ENCODE measurements at regions not wholly inside any gene's neighbourhood (a gene's known extent, or its start where the extent isn't known, plus 50 kb on each side); places are given as distances from the start of the nearest gene placed in this dataset.

DNA sequence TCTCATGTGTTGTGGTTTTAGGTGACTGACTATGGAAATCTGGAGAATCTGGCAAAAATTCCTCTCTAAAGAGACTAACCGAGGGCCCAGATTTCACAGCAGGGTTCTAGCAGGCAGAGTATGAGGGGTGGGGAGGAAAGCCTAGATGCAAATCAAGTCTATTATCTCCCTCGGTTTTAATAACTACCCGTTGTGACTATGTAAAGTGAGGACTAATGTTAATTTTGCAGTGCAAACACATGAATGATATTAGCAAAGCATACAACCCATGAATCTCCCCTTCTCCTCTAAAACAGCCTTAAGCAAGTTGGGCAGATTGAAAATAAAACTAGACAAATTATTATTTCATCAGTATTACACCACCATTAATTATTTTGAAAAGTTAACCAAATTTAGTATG is 131.4 kb downstream of the SLITRK2 start:
- Histone ChIP-seq H3K9me2 (ENCODE audit: insufficient read depth) (no peaks in the 10 kb centered on the region; the same call in 1 of the 2 replicates), H3K36me3 (ENCODE audit: low read depth) (no peaks in the 10 kb centered on the region), H3K27ac (no peak overlapping the region), H3K27me3 (ENCODE audit: insufficient read depth, low read depth) (no peaks in the 10 kb centered on the region), H3K79me2 (ENCODE audit: low read depth) (no peaks in the 10 kb centered on the region), H3F3A (ENCODE audit: insufficient read depth, low read depth) (no peaks in the 10 kb centered on the region), H4K20me1 (ENCODE audit: insufficient read depth) (no peaks in the 10 kb centered on the region), H3K9me3 (ENCODE audit: insufficient read depth, low read depth) (no peaks in the 10 kb centered on the region), H3K4me3 (no peak overlapping the region), H3K4me1 (replicated peaks; ENCODE audit: insufficient read depth) (no peaks in the 10 kb centered on the region), H3K4me2 (no peak overlapping the region), H2AFZ (no peak overlapping the region)
- intact Hi-C loops (cut with micrococcal nuclease; ENCODE audit: unreplicated experiment), result no loop called here
- no TSS peak for BruUV-seq (replicated peaks)
- TF ChIP-seq, protein P1, sequence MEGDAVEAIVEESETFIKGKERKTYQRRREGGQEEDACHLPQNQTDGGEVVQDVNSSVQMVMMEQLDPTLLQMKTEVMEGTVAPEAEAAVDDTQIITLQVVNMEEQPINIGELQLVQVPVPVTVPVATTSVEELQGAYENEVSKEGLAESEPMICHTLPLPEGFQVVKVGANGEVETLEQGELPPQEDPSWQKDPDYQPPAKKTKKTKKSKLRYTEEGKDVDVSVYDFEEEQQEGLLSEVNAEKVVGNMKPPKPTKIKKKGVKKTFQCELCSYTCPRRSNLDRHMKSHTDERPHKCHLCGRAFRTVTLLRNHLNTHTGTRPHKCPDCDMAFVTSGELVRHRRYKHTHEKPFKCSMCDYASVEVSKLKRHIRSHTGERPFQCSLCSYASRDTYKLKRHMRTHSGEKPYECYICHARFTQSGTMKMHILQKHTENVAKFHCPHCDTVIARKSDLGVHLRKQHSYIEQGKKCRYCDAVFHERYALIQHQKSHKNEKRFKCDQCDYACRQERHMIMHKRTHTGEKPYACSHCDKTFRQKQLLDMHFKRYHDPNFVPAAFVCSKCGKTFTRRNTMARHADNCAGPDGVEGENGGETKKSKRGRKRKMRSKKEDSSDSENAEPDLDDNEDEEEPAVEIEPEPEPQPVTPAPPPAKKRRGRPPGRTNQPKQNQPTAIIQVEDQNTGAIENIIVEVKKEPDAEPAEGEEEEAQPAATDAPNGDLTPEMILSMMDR (conservative IDR thresholded peaks at IDR 0.05), result no peak
- no peak for TF ChIP-seq EZH2 (IDR thresholded peaks at IDR 0.05; ENCODE audit: low read depth)
- CTCF ChIA-PET, result no interaction called here
- DNase-seq, result no peak
- POLR2A ChIA-PET (ENCODE audit: unreplicated experiment), result no interaction called here

DNA sequence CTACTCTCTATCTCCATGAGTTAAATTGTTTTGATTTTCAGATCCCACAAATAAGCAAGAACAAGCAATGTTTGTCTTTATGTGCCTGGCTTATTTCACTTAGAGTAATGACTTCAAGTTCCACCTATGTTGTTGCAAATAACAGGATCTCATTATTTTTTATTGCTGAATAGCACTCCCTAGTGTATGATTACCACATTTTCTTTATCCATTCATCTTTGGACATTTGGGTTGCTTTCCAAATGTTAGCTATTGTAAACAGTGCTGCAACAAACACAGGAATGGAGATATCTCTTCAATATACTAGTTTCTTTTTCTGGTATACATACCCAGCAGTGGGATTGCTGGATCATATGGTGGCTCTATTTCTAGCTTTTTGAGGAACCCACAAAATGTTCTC is 136.0 kb downstream of the SLITRK2 start:
- TF ChIP-seq, protein P1 (conservative IDR thresholded peaks at IDR 0.05), result no peak
- TF ChIP-seq EZH2 (IDR thresholded peaks at IDR 0.05; ENCODE audit: low read depth), result no peak
- H3K36me3 ChIP-seq (ENCODE audit: low read depth), result no peaks in the 10 kb centered on the region
- intact Hi-C loops (cut with micrococcal nuclease; ENCODE audit: unreplicated experiment), result no loop called here
- H3K27me3 ChIP-seq (ENCODE audit: insufficient read depth, low read depth), result no peaks in the 10 kb centered on the region
- H3K27ac ChIP-seq, result no peak overlapping the region
- no peaks in the 10 kb centered on the region for H3K79me2 ChIP-seq (ENCODE audit: low read depth)
- H3F3A ChIP-seq (ENCODE audit: insufficient read depth, low read depth), result no peaks in the 10 kb centered on the region
- H3K9me3 ChIP-seq (ENCODE audit: insufficient read depth, low read depth), result no peaks in the 10 kb centered on the region
- POLR2A ChIA-PET (ENCODE audit: unreplicated experiment), result no interaction called here
- H4K20me1 ChIP-seq (ENCODE audit: insufficient read depth), result no peaks in the 10 kb centered on the region
- H3K9me2 ChIP-seq (ENCODE audit: insufficient read depth), result no peaks in the 10 kb centered on the region; the same call in 1 of the 2 replicates
- no peak overlapping the region for H3K4me3 ChIP-seq
- H3K4me2 ChIP-seq, result no peak overlapping the region
- no peaks in the 10 kb centered on the region for H3K4me1 ChIP-seq (replicated peaks; ENCODE audit: insufficient read depth)
- no peak overlapping the region for H2AFZ ChIP-seq
- BruUV-seq (replicated peaks), result no TSS peak
- DNase-seq, result no peak
- CTCF ChIA-PET, result no interaction called here

DNA sequence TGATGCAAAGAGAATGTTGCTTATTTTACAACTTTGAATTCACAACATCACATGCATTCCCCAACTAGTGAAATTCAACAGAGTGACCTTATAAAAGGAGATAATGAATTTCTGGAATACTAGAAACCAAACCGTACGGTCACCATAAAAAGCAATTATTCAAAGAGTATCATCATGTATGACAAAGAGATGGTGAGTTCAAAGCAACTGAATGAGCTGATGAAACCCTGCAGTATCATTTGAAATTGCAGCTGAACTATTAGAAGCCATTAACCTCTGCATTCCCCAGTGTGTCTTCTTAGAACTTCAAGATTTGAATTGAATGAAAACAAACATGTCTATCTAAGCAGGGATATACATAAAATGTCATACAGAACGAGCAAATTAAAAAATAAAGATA is 172.4 kb downstream of the SLITRK2 start:
- Histone ChIP-seq H3K27ac (no peak overlapping the region), H3K79me2 (ENCODE audit: low read depth) (no peaks in the 10 kb centered on the region), H3K36me3 (ENCODE audit: low read depth) (no peaks in the 10 kb centered on the region), H3K9me2 (ENCODE audit: insufficient read depth) (no peaks in the 10 kb centered on the region), H3K9me3 (ENCODE audit: insufficient read depth, low read depth) (no peaks in the 10 kb centered on the region), H3K27me3 (ENCODE audit: insufficient read depth, low read depth) (no peaks in the 10 kb centered on the region), H3K4me3 (no peak overlapping the region), H2AFZ (no peak overlapping the region), H3F3A (ENCODE audit: insufficient read depth, low read depth) (no peaks in the 10 kb centered on the region), H3K4me1 (replicated peaks; ENCODE audit: insufficient read depth) (no peaks in the 10 kb centered on the region), H4K20me1 (ENCODE audit: insufficient read depth) (no peaks in the 10 kb centered on the region), H3K4me2 (no peak overlapping the region)
- TF ChIP-seq EZH2 (IDR thresholded peaks at IDR 0.05; ENCODE audit: low read depth), result no peak
- TF ChIP-seq, protein P1 (conservative IDR thresholded peaks at IDR 0.05), result no peak
- BruUV-seq (replicated peaks), result no TSS peak
- DNase-seq, result no peak
- ChIA-PET CTCF (no interaction called here), POLR2A (ENCODE audit: unreplicated experiment) (no interaction called here)
- intact Hi-C loops (cut with micrococcal nuclease; ENCODE audit: unreplicated experiment), result no loop called here

Data from PC-9 (cell line).